CD14-positive monocyte (primary cell): ENCODE measurements at regions not wholly inside any gene's neighbourhood (a gene's known extent, or its start where the extent isn't known, plus 50 kb on each side); places are given as distances from the start of the nearest gene placed in this dataset.

Source experiments
- DNase-seq, 3 donors: peaks; one replicate each; pipeline ENCODE4 v3.0.0-alpha.2; 2011 to 2022
- H2AFZ ChIP-seq: 2 replicates; pipeline ENCODE4 v1.6.0; 2012; ENCODE audit warnings: mild to moderate bottlenecking, low read depth, low read length, inconsistent platforms; ENCODE audit not compliant: insufficient read depth, poor library complexity, severe bottlenecking
- H3K27ac ChIP-seq, 2 donors: 1 replicate in 1 of 2; 2 replicates in 1 of 2; pipeline ENCODE4 v1.5.1; 2012 to 2013; ENCODE audit warnings: low read length in 2 of 2, control low read depth in 1 of 2, inconsistent platforms in 1 of 2, low read depth in 1 of 2, mild to moderate bottlenecking in 1 of 2
- H3K27me3 ChIP-seq, 2 donors: one replicate each; pipeline versions ENCODE4 v1.6.0 to v1.6.1; 2011 to 2013; ENCODE audit warnings: low read length in 2 of 2; ENCODE audit not compliant: control insufficient read depth in 2 of 2, insufficient read depth in 2 of 2
- H3K36me3 ChIP-seq, 2 donors: replicated peaks in 1 of 2; 1 replicate in 1 of 2; 2 replicates in 1 of 2; pipeline versions ENCODE4 v1.5.1 to v1.6.1; 2012 to 2013; ENCODE audit warnings: low read length in 2 of 2, control low read depth in 1 of 2, inconsistent platforms in 1 of 2, mild to moderate bottlenecking in 1 of 2; ENCODE audit not compliant: insufficient read depth in 2 of 2, control insufficient read depth in 1 of 2
- H3K4me1 ChIP-seq, 2 donors: 1 replicate in 1 of 2; 2 replicates in 1 of 2; pipeline versions ENCODE4 v1.5.1 to v1.6.1; 2012 to 2013; ENCODE audit warnings: low read length in 2 of 2, control low read depth in 1 of 2, inconsistent platforms in 1 of 2, mild to moderate bottlenecking in 1 of 2, moderate library complexity in 1 of 2; ENCODE audit not compliant: insufficient read depth in 2 of 2, control insufficient read depth in 1 of 2
- H3K4me2 ChIP-seq: replicated peaks from 2 replicates; pipeline ENCODE3; 2012; ENCODE audit warnings: low read length, moderate library complexity, mild to moderate bottlenecking; ENCODE audit not compliant: poor library complexity, severe bottlenecking; ENCODE audit errors: extremely low read depth
- H3K4me3 ChIP-seq, 3 experiments: fragments of 200-600 bp in 1 of 3; sonication (generic) in 1 of 3; replicated peaks in 1 of 3; 1 replicate in 2 of 3; 2 replicates in 1 of 3; pipeline ENCODE4 v1.5.1; 2011 to 2013; ENCODE audit warnings: low read length in 3 of 3, mild to moderate bottlenecking in 3 of 3, control low read depth in 2 of 3, low read depth in 2 of 3, inconsistent platforms in 1 of 3, moderate library complexity in 1 of 3
- H3K79me2 ChIP-seq: 2 replicates; pipeline ENCODE4 v1.6.0; 2012; ENCODE audit warnings: mild to moderate bottlenecking, control low read depth, inconsistent platforms, low read length, moderate library complexity; ENCODE audit not compliant: insufficient read depth
- H3K9ac ChIP-seq: 2 replicates; pipeline ENCODE4 v1.6.0; 2017; ENCODE audit warnings: low read length, mild to moderate bottlenecking; ENCODE audit not compliant: insufficient read depth, poor library complexity, severe bottlenecking
- H3K9me3 ChIP-seq, 2 donors: replicated peaks in 1 of 2; 1 replicate in 1 of 2; 2 replicates in 1 of 2; pipeline versions ENCODE4 v1.5.1 to v1.6.1; 2012 to 2013; ENCODE audit warnings: low read length in 2 of 2, control low read depth in 1 of 2; ENCODE audit not compliant: control insufficient read depth in 1 of 2, insufficient read depth in 1 of 2
- H4K20me1 ChIP-seq: 2 replicates; pipeline ENCODE4 v1.6.0; 2012; ENCODE audit warnings: mild to moderate bottlenecking, low read length, control low read depth, moderate library complexity; ENCODE audit not compliant: insufficient read depth
- H3K27ac Mint-ChIP-seq, 7 donors: one replicate each; pipeline ENCODE4 v1.8.0; 2020; ENCODE audit warnings: mild to moderate bottlenecking in 7 of 7, mixed read lengths in 7 of 7, moderate library complexity in 6 of 7, inconsistent platforms in 2 of 7
- H3K27me3 Mint-ChIP-seq, 3 donors: one replicate each; pipeline ENCODE4 v1.8.0; 2021 to 2022; ENCODE audit warnings: low read depth in 3 of 3, mild to moderate bottlenecking in 3 of 3, mixed read lengths in 3 of 3, moderate library complexity in 3 of 3, inconsistent platforms in 1 of 3
- H3K36me3 Mint-ChIP-seq, 2 donors: one replicate each; pipeline ENCODE4 v1.8.0; 2020; ENCODE audit warnings: mixed read lengths in 2 of 2, inconsistent platforms in 1 of 2, mild to moderate bottlenecking in 1 of 2
- H3K4me1 Mint-ChIP-seq: one replicate; pipeline ENCODE4 v1.8.0; 2020; ENCODE audit warnings: mild to moderate bottlenecking, mixed read lengths
- H3K4me3 Mint-ChIP-seq, 2 donors: one replicate each; pipeline ENCODE4 v1.8.0; 2020; ENCODE audit warnings: mild to moderate bottlenecking in 2 of 2, mixed read lengths in 2 of 2, moderate library complexity in 1 of 2
- H3K9me3 Mint-ChIP-seq, 7 donors: one replicate each; pipeline ENCODE4 v1.8.0; 2020 to 2022; ENCODE audit warnings: mixed read lengths in 7 of 7, mild to moderate bottlenecking in 6 of 7, moderate library complexity in 6 of 7, inconsistent platforms in 2 of 7
- CTCF ChIP-seq: fragments of 200-600 bp; IDR thresholded peaks from one replicate; pipeline ENCODE4 v1.8.0; 2022; ENCODE audit warnings: antibody characterized with exemption, mild to moderate bottlenecking
- WGBS: methylation state at CpG from one replicate; pipeline ENCODE4 v1.1.5; 2013; ENCODE audit warnings: missing lambda C conversion rate; ENCODE audit not compliant: insufficient coverage; 5-methylcytosine and 5-hydroxymethylcytosine counted together
- intact Hi-C, 2 donors: fragments of 100-400 bp; cut with micrococcal nuclease; formaldehyde crosslinking; loops; one replicate each; pipeline versions ENCODE4 v1.15.0 to v1.15.1; 2023

- Histone ChIP-seq H3K4me3 (no peak overlapping the region), H3K4me1 (no peaks in the 10 kb centered on the region), H4K20me1 (no peaks in the 10 kb centered on the region), H3K9me3 (no peaks in the 10 kb centered on the region), H3K79me2 (no peaks in the 10 kb centered on the region), H3K9ac (no peak overlapping the region), H3K36me3 (no peaks in the 10 kb centered on the region), H2AFZ (no peak overlapping the region), H3K27ac (no peak overlapping the region), H3K27me3 (no peaks in the 10 kb centered on the region), H3K4me2 (no peak overlapping the region)
- Mint-ChIP-seq H3K9me3 (no peaks in the 10 kb centered on the region), H3K36me3 (no peaks in the 10 kb centered on the region), H3K27me3 (no peaks in the 10 kb centered on the region), H3K4me3 (no peak overlapping the region), H3K27ac (no peak overlapping the region), H3K4me1 (no peaks in the 10 kb centered on the region)
- no peak for DNase-seq
- WGBS = no CpG with 5 or more reads among the region's 7 CpGs
- intact Hi-C loops = no loop called here
- TF ChIP-seq CTCF = no peak
Observed at GRCh38 chr6:102742754-102743356, 1349.3 kb downstream of the GRIK2 start.

- no peak for TF ChIP-seq CTCF
- no peak overlapping the region for H2AFZ ChIP-seq
- H3K4me2 ChIP-seq = no peak overlapping the region
- 17% methylated on average over 2 of the region's 4 CpGs for WGBS
- H3K4me1 ChIP-seq = no peaks in the 10 kb centered on the region
- no peaks in the 10 kb centered on the region for H3K9me3 Mint-ChIP-seq
- H3K36me3 ChIP-seq = no peaks in the 10 kb centered on the region
- DNase-seq = no peak
- no peak overlapping the region for H3K4me3 Mint-ChIP-seq
- no peaks in the 10 kb centered on the region for H3K4me1 Mint-ChIP-seq
- no peaks in the 10 kb centered on the region for H3K27me3 Mint-ChIP-seq
- no peaks in the 10 kb centered on the region for H3K79me2 ChIP-seq
- intact Hi-C loops = no loop called here
- no peaks in the 10 kb centered on the region for H3K9me3 ChIP-seq
- H3K27me3 ChIP-seq = no peaks in the 10 kb centered on the region
- H3K36me3 Mint-ChIP-seq = no peaks in the 10 kb centered on the region
- no peaks in the 10 kb centered on the region for H4K20me1 ChIP-seq
- H3K4me3 ChIP-seq = no peak overlapping the region
- no peak overlapping the region for H3K9ac ChIP-seq
- H3K27ac ChIP-seq = no peak overlapping the region
- H3K27ac Mint-ChIP-seq = no peak overlapping the region
Observed at GRCh38 chr6:102742028-102742427, 1348.5 kb downstream of the GRIK2 start.
